ENCODE measurements at regions not wholly inside any gene's neighbourhood (a gene's known extent, or its start where the extent isn't known, plus 50 kb on each side); places are given as distances from the start of the nearest gene placed in this dataset.

GRCh38 chr9:108475813-108476212, 380.0 kb downstream of the ACTL7B start (continued):
- TF ChIP-seq REST (IDR thresholded peaks at IDR 0.05; ENCODE audit: low read depth), result no peak
- TF ChIP-seq SRF (IDR thresholded peaks at IDR 0.05; ENCODE audit: low read depth), result no peak
- TF ChIP-seq CEBPB (IDR thresholded peaks at IDR 0.05; ENCODE audit: low read depth), result no peak
- no peak for TF ChIP-seq EZH2 (IDR thresholded peaks at IDR 0.05)
- no peak for TF ChIP-seq CBX3 (IDR thresholded peaks at IDR 0.05; ENCODE audit: low read depth)

GRCh38 chr9:108474356-108474755, 381.4 kb downstream of the ACTL7B start:
- H2AFZ ChIP-seq (ENCODE audit: low read depth, low read length, poor library complexity, severe bottlenecking), result no peak overlapping the region
- POLR2A ChIA-PET, result no interaction called here
- CTCF ChIA-PET, result no interaction called here
- TF ChIP-seq RAD21 (IDR thresholded peaks at IDR 0.05; ENCODE audit: low read depth), result no peak
- TF ChIP-seq TCF7L2 (IDR thresholded peaks at IDR 0.05; ENCODE audit: borderline replicate concordance, extremely low read depth, insufficient read depth, insufficient read length), result no peak
- no peak for TF ChIP-seq CBX3 (IDR thresholded peaks at IDR 0.05; ENCODE audit: low read depth)
- TF ChIP-seq REST (IDR thresholded peaks at IDR 0.05; ENCODE audit: low read depth), result no peak
- TF ChIP-seq ZFX (IDR thresholded peaks at IDR 0.05), result no peak
- no peak for TF ChIP-seq ATF3 (IDR thresholded peaks at IDR 0.05)
- no peak for TF ChIP-seq ELF1 (IDR thresholded peaks at IDR 0.05; ENCODE audit: borderline replicate concordance, low read depth)
- no peak for TF ChIP-seq ZBTB33 (IDR thresholded peaks at IDR 0.05; ENCODE audit: extremely low read depth, insufficient replicate concordance, low read length)
- TF ChIP-seq YY1 (IDR thresholded peaks at IDR 0.05; ENCODE audit: extremely low read depth, insufficient replicate concordance, low read depth, low read length), result no peak
- no peak for TF ChIP-seq JUND (IDR thresholded peaks at IDR 0.05)
- no peak for TF ChIP-seq ZNF274 (IDR thresholded peaks at IDR 0.05; ENCODE audit: low read depth, low read length)
- TF ChIP-seq MAX (IDR thresholded peaks at IDR 0.05), result no peak
- TF ChIP-seq EGR1 (IDR thresholded peaks at IDR 0.05; ENCODE audit: low read depth), result no peak

More at GRCh38 chr9:108474356-108474755, 381.4 kb downstream of the ACTL7B start:
- Histone ChIP-seq H3K9me3 (ENCODE audit: control insufficient read depth in 1 of 2, insufficient read depth in 1 of 2, low read depth in 1 of 2, low read length in 2 of 2) (no peaks in the 10 kb centered on the region), H3K4me2 (ENCODE audit: low read length) (no peak overlapping the region), H3K9ac (ENCODE audit: low read length) (no peak overlapping the region), H3K4me1 (ENCODE audit: control insufficient read depth in 1 of 2, insufficient read depth in 2 of 2, low read length in 2 of 2) (peaks cover 10 to 45% of the 10 kb centered on the region in 2 experiments; a peak in 3 of 4 replicates), H3K9me2 (ENCODE audit: insufficient read depth) (no peaks in the 10 kb centered on the region), H3K79me2 (ENCODE audit: insufficient read depth, low read length) (no peaks in the 10 kb centered on the region), H3K4me3 (replicated peaks in 1 of 2; ENCODE audit: low read depth in 1 of 2, low read length in 2 of 2) (no peak overlapping the region), H3K36me3 (ENCODE audit: control insufficient read depth in 1 of 2, insufficient read depth in 2 of 2, low read length in 2 of 2) (no peaks in the 10 kb centered on the region), H4K20me1 (ENCODE audit: insufficient read depth) (no peaks in the 10 kb centered on the region), H3K27ac (ENCODE audit: low read depth, low read length) (no peak overlapping the region), H3K27me3 (ENCODE audit: insufficient read depth, low read length) (no peaks in the 10 kb centered on the region; the same call in 1 of the 2 replicates)
- DNase-seq (ENCODE audit: low read depth, low spot score), result no peak
- RAD21 ChIA-PET (ENCODE audit: low non-redundant PET in 1 of 2, low total read pairs in 2 of 2, uncharacterized antibody in 2 of 2, unreplicated experiment in 2 of 2), result no interaction called here
- no TSS peak for BruUV-seq (replicated peaks)
- ATAC-seq, result no peak
- intact Hi-C loops (cut with micrococcal nuclease), result loop anchor here (5.0 kb wide), 1 partner anchor 78 kb away; no protein-coding TSS in a partner anchor

All from HCT116 (cell line).